WERI-Rb-1 (cell line): ENCODE measurements at regions not wholly inside any gene's neighbourhood (a gene's known extent, or its start where the extent isn't known, plus 50 kb on each side); places are given as distances from the start of the nearest gene placed in this dataset.
"Not testable (repeated sequence)": the region's sequence is repeated elsewhere in the genome, so short reads cannot be mapped to it uniquely, and the experiment has no call there.

Experiments used
- DNase-seq: peaks from one replicate; pipeline ENCODE4 v3.0.0-alpha.2; 2020
- H3K27ac ChIP-seq: fragments of 250-450 bp; sonication (Bioruptor Pico); 2 replicates; pipeline ENCODE4 v1.5.1; 2020; ENCODE audit warnings: mild to moderate bottlenecking, moderate library complexity
- H3K27me3 ChIP-seq: fragments of 250-450 bp; sonication (Bioruptor Pico); 2 replicates; pipeline ENCODE4 v1.5.1; 2021; ENCODE audit warnings: mild to moderate bottlenecking, low read depth, moderate library complexity; ENCODE audit not compliant: insufficient read depth, severe bottlenecking
- H3K36me3 ChIP-seq: fragments of 250-450 bp; sonication (Bioruptor Pico); 2 replicates; pipeline ENCODE4 v1.5.1; 2020; ENCODE audit warnings: mild to moderate bottlenecking, moderate library complexity
- H3K4me3 ChIP-seq: 2 replicates; pipeline ENCODE4 v1.5.1; 2011; ENCODE audit warnings: low read depth, mild to moderate bottlenecking, control low read depth, low read length
- H3K9me3 ChIP-seq: fragments of 250-450 bp; sonication (Bioruptor Pico); 2 replicates; pipeline ENCODE4 v1.5.1; 2021; ENCODE audit warnings: mild to moderate bottlenecking, moderate library complexity; ENCODE audit not compliant: severe bottlenecking
- TF ChIP-seq, protein P1 (sequence below): IDR thresholded peaks from 2 replicates; pipeline ENCODE4 v1.5.1; 2011; ENCODE audit warnings: low read depth, mild to moderate bottlenecking, control low read depth, inconsistent platforms, low read length

GRCh38 chrX:92249125-92249524, 469.9 kb downstream of the PCDH11X start:
- Histone ChIP-seq H3K27me3 (peaks cover 15% of the 10 kb centered on the region), H3K4me3 (no peak overlapping the region), H3K36me3 (no peaks in the 10 kb centered on the region), H3K9me3 (no peaks in the 10 kb centered on the region), H3K27ac (no peak overlapping the region)
- DNase-seq, result no peak
- TF ChIP-seq, protein P1, sequence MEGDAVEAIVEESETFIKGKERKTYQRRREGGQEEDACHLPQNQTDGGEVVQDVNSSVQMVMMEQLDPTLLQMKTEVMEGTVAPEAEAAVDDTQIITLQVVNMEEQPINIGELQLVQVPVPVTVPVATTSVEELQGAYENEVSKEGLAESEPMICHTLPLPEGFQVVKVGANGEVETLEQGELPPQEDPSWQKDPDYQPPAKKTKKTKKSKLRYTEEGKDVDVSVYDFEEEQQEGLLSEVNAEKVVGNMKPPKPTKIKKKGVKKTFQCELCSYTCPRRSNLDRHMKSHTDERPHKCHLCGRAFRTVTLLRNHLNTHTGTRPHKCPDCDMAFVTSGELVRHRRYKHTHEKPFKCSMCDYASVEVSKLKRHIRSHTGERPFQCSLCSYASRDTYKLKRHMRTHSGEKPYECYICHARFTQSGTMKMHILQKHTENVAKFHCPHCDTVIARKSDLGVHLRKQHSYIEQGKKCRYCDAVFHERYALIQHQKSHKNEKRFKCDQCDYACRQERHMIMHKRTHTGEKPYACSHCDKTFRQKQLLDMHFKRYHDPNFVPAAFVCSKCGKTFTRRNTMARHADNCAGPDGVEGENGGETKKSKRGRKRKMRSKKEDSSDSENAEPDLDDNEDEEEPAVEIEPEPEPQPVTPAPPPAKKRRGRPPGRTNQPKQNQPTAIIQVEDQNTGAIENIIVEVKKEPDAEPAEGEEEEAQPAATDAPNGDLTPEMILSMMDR, result no peak

- Histone ChIP-seq H3K9me3 (peaks cover 2% of the 10 kb centered on the region), H3K27me3 (peaks cover 8% of the 10 kb centered on the region), H3K4me3 (no peak overlapping the region), H3K27ac (no peak overlapping the region), H3K36me3 (no peaks in the 10 kb centered on the region)
- no peak for DNase-seq
- TF ChIP-seq, protein P1, result no peak
Measured at GRCh38 chrX:92260102-92260501, 480.9 kb downstream of the PCDH11X start.

- TF ChIP-seq, protein P1, result no peak
- Histone ChIP-seq H3K4me3 (no peak overlapping the region), H3K27ac (no peak overlapping the region), H3K27me3 (peaks cover 26% of the 10 kb centered on the region), H3K36me3 (no peaks in the 10 kb centered on the region), H3K9me3 (no peaks in the 10 kb centered on the region)
- DNase-seq, result no peak
Measured at GRCh38 chrX:92270936-92271855, 492.0 kb downstream of the PCDH11X start.

- peaks cover 27% of the 10 kb centered on the region for H3K27me3 ChIP-seq
- not testable (repeated sequence) for H3K27ac ChIP-seq, DNase-seq
Measured at GRCh38 chrX:92278556-92278955, 499.4 kb downstream of the PCDH11X start.

DNA sequence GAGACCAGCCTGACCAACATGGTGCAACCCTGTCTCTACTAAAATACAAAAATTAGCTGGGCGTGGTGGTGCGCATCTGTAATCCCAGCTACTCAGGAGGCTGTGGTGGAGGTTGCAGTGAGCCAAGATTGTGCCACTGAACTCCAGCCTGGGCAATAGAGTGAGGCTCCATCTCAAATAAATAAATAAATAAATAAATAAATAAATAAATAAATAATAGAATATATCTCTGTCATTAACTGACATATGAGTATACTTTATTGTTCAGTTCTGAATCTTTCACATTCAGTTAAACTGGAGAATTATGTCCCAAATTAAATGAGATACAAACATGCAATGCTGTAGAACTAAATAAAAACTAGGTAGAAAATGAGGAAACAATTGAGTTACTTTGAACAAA, 501.2 kb downstream of the PCDH11X start:
- H3K36me3 ChIP-seq, DNase-seq, H3K27ac ChIP-seq, H3K4me3 ChIP-seq, H3K9me3 ChIP-seq: not testable (repeated sequence)
- H3K27me3 ChIP-seq, result peaks cover 28% of the 10 kb centered on the region

More at GRCh38 chrX:92278556-92278955, 499.4 kb downstream of the PCDH11X start:
- H3K4me3 ChIP-seq, H3K9me3 ChIP-seq, H3K36me3 ChIP-seq: not testable (repeated sequence)

GRCh38 chrX:92283308-92283707, 504.1 kb downstream of the PCDH11X start:
- Histone ChIP-seq H3K27ac (no peak overlapping the region), H3K9me3 (no peaks in the 10 kb centered on the region), H3K4me3 (no peak overlapping the region), H3K36me3 (no peaks in the 10 kb centered on the region), H3K27me3 (peaks cover 28% of the 10 kb centered on the region)
- TF ChIP-seq, protein P1, result no peak
- no peak for DNase-seq

- H3K4me3 ChIP-seq, H3K27ac ChIP-seq, H3K27me3 ChIP-seq, DNase-seq, H3K36me3 ChIP-seq, H3K9me3 ChIP-seq: not testable (repeated sequence)
Measured at GRCh38 chrX:92298067-92298466, 518.9 kb downstream of the PCDH11X start.

- not testable (repeated sequence) for H3K36me3 ChIP-seq, H3K9me3 ChIP-seq, H3K27ac ChIP-seq, H3K4me3 ChIP-seq, DNase-seq, H3K27me3 ChIP-seq
Measured at GRCh38 chrX:92333194-92333593, 554.0 kb downstream of the PCDH11X start.

GRCh38 chrX:92351065-92351464, 571.9 kb downstream of the PCDH11X start:
- not testable (repeated sequence) for H3K9me3 ChIP-seq, DNase-seq, H3K27ac ChIP-seq, H3K27me3 ChIP-seq, H3K4me3 ChIP-seq, H3K36me3 ChIP-seq
